GM12878 (cell line): ENCODE measurements at regions not wholly inside any gene's neighbourhood (a gene's known extent, or its start where the extent isn't known, plus 50 kb on each side); places are given as distances from the start of the nearest gene placed in this dataset.

Experiments
- ETV6 ChIP-seq, 2 experiments: fragments of 450-650 bp in 1 of 2; IDR thresholded peaks in 1 of 2; conservative IDR thresholded peaks in 1 of 2; 2 replicates each; pipeline ENCODE4 v1.6.1; 2014; ENCODE audit warnings: antibody characterized with exemption in 1 of 2, borderline replicate concordance in 1 of 2, low read depth in 1 of 2, mild to moderate bottlenecking in 1 of 2, moderate library complexity in 1 of 2
- HDAC6 ChIP-seq: fragments of 200-600 bp; sonication (generic); IDR thresholded peaks from one replicate; pipeline ENCODE4 v1.8.0; 2017; ENCODE audit warnings: antibody characterized with exemption; ENCODE audit not compliant: unreplicated experiment
- MEF2A ChIP-seq: IDR thresholded peaks from 2 replicates; pipeline ENCODE4 v1.6.1; 2011; ENCODE audit warnings: low read depth, mild to moderate bottlenecking, low read length, moderate library complexity; ENCODE audit not compliant: insufficient read depth
- POLR2A ChIP-seq: IDR thresholded peaks from 2 replicates; pipeline ENCODE4 v1.6.1; 2011; ENCODE audit warnings: low read depth, mild to moderate bottlenecking, low read length
- POU2F2 ChIP-seq: IDR thresholded peaks from 3 replicates; pipeline ENCODE4 v1.6.1; 2011; ENCODE audit warnings: low read depth, mild to moderate bottlenecking, low read length, borderline replicate concordance
- SMAD1 ChIP-seq: fragments of 450-650 bp; IDR thresholded peaks from 2 replicates; pipeline ENCODE4 v1.6.1; 2018; ENCODE audit warnings: mild to moderate bottlenecking, low read depth; ENCODE audit not compliant: partially characterized antibody
- SP1 ChIP-seq: IDR thresholded peaks from one replicate; pipeline ENCODE4 v1.6.1; 2011; ENCODE audit warnings: low read depth, low read length
- SPI1 ChIP-seq: IDR thresholded peaks from 2 replicates; pipeline ENCODE4 v1.6.1; 2011; ENCODE audit warnings: low read depth, mild to moderate bottlenecking, low read length, moderate library complexity, borderline replicate concordance; ENCODE audit not compliant: insufficient read depth
- ZNF274 ChIP-seq: IDR thresholded peaks from one replicate; pipeline ENCODE4 v1.8.0; 2011; ENCODE audit not compliant: insufficient read length, insufficient read depth
- ZZZ3 ChIP-seq: IDR thresholded peaks from 2 replicates; pipeline ENCODE4 v1.6.1; 2011; ENCODE audit warnings: low read depth; ENCODE audit not compliant: control insufficient read depth, insufficient read length
- TF ChIP-seq, protein P1 (sequence below): IDR thresholded peaks from 2 replicates; pipeline ENCODE4 v1.6.1; 2012; ENCODE audit warnings: low read depth, low read length, improper control_type of control experiment

DNA sequence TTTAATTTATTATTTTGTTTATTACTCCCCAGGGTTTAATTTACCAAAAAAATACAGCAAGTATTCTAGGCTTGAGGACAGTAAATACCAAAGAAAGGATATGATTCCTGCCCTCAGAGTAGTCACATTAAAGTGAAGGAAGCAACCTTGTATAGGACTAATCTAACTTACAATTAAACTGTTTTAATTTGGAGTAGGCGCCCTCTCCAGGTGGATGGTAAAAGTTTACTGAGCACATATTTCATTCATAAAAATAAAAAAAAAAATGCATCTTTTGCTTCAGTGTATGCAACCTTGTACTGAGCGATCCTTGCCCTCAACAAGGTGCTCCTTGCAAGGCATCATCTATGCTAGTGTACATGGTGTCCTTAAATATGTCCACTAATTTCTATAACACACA is 72.0 kb upstream of the MAGEB16 start:
- TF ChIP-seq POLR2A (no peak), SMAD1 (no peak), ETV6 (conservative IDR thresholded peaks at IDR 0.05 in 1 of 2, IDR thresholded peaks at IDR 0.05 in 1 of 2; ENCODE audit: borderline replicate concordance in 1 of 2, low read depth in 1 of 2) (no peak), ZZZ3 (no peak), SPI1 (no peak), ZNF274 (no peak), MEF2A (no peak), SP1 (no peak), POU2F2 (no peak), HDAC6 (no peak)
- TF ChIP-seq, protein P1, sequence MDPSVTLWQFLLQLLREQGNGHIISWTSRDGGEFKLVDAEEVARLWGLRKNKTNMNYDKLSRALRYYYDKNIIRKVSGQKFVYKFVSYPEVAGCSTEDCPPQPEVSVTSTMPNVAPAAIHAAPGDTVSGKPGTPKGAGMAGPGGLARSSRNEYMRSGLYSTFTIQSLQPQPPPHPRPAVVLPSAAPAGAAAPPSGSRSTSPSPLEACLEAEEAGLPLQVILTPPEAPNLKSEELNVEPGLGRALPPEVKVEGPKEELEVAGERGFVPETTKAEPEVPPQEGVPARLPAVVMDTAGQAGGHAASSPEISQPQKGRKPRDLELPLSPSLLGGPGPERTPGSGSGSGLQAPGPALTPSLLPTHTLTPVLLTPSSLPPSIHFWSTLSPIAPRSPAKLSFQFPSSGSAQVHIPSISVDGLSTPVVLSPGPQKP: no peak
